WTC11 (cell line): ENCODE measurements at regions not wholly inside any gene's neighbourhood (a gene's known extent, or its start where the extent isn't known, plus 50 kb on each side); places are given as distances from the start of the nearest gene placed in this dataset.

Experiments used
- ATF6 ChIP-seq: sonication (generic); formaldehyde crosslinking; IDR thresholded peaks from 2 replicates; pipeline ENCODE4 v1.8.1; 2023; ENCODE audit warnings: mild to moderate bottlenecking, missing genetic modification reagents
- E2F4 ChIP-seq: sonication (generic); formaldehyde crosslinking; IDR thresholded peaks from 2 replicates; pipeline ENCODE4 v1.8.1; 2022; ENCODE audit warnings: low read depth, mild to moderate bottlenecking, moderate library complexity, missing genetic modification reagents, borderline replicate concordance
- EMX1 ChIP-seq: fragments of 250-450 bp; sonication (Bioruptor Pico); IDR thresholded peaks from 2 replicates; pipeline ENCODE4 v1.8.0; 2021; ENCODE audit warnings: mild to moderate bottlenecking
- SMAD3 ChIP-seq: sonication (generic); formaldehyde crosslinking; IDR thresholded peaks from 2 replicates; pipeline ENCODE4 v1.8.0; 2022; ENCODE audit warnings: missing genetic modification reagents, mild to moderate bottlenecking, borderline replicate concordance
- TF ChIP-seq, protein P1 (sequence below): sonication (generic); formaldehyde crosslinking; IDR thresholded peaks from 2 replicates; pipeline ENCODE4 v1.8.1; 2023; ENCODE audit warnings: mild to moderate bottlenecking, missing genetic modification reagents, moderate library complexity
- TF ChIP-seq, protein P2 (sequence below): fragments of 200-600 bp; IDR thresholded peaks from 2 replicates; pipeline ENCODE4 v1.8.0; 2022; ENCODE audit warnings: antibody characterized with exemption
- TF ChIP-seq, protein P3 (sequence below): sonication (generic); formaldehyde crosslinking; IDR thresholded peaks from 2 replicates; pipeline ENCODE4 v1.8.0; 2023; ENCODE audit warnings: mild to moderate bottlenecking, missing genetic modification reagents

GRCh38 chr6:76792394-76792793 is 670.9 kb downstream of the HTR1B start:
- TF ChIP-seq, protein P1, sequence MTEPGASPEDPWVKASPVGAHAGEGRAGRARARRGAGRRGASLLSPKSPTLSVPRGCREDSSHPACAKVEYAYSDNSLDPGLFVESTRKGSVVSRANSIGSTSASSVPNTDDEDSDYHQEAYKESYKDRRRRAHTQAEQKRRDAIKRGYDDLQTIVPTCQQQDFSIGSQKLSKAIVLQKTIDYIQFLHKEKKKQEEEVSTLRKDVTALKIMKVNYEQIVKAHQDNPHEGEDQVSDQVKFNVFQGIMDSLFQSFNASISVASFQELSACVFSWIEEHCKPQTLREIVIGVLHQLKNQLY (CRISPR knock-in tag), result no peak
- TF ChIP-seq, protein P2, sequence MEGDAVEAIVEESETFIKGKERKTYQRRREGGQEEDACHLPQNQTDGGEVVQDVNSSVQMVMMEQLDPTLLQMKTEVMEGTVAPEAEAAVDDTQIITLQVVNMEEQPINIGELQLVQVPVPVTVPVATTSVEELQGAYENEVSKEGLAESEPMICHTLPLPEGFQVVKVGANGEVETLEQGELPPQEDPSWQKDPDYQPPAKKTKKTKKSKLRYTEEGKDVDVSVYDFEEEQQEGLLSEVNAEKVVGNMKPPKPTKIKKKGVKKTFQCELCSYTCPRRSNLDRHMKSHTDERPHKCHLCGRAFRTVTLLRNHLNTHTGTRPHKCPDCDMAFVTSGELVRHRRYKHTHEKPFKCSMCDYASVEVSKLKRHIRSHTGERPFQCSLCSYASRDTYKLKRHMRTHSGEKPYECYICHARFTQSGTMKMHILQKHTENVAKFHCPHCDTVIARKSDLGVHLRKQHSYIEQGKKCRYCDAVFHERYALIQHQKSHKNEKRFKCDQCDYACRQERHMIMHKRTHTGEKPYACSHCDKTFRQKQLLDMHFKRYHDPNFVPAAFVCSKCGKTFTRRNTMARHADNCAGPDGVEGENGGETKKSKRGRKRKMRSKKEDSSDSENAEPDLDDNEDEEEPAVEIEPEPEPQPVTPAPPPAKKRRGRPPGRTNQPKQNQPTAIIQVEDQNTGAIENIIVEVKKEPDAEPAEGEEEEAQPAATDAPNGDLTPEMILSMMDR, result no peak
- TF ChIP-seq, protein P3, sequence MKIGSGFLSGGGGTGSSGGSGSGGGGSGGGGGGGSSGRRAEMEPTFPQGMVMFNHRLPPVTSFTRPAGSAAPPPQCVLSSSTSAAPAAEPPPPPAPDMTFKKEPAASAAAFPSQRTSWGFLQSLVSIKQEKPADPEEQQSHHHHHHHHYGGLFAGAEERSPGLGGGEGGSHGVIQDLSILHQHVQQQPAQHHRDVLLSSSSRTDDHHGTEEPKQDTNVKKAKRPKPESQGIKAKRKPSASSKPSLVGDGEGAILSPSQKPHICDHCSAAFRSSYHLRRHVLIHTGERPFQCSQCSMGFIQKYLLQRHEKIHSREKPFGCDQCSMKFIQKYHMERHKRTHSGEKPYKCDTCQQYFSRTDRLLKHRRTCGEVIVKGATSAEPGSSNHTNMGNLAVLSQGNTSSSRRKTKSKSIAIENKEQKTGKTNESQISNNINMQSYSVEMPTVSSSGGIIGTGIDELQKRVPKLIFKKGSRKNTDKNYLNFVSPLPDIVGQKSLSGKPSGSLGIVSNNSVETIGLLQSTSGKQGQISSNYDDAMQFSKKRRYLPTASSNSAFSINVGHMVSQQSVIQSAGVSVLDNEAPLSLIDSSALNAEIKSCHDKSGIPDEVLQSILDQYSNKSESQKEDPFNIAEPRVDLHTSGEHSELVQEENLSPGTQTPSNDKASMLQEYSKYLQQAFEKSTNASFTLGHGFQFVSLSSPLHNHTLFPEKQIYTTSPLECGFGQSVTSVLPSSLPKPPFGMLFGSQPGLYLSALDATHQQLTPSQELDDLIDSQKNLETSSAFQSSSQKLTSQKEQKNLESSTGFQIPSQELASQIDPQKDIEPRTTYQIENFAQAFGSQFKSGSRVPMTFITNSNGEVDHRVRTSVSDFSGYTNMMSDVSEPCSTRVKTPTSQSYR (CRISPR knock-in tag), result no peak
- TF ChIP-seq SMAD3 (CRISPR knock-in tag), result no peak
- no peak for TF ChIP-seq E2F4 (CRISPR knock-in tag)
- TF ChIP-seq ATF6 (CRISPR knock-in tag), result no peak
- no peak for TF ChIP-seq EMX1 (CRISPR knock-in tag)
